ENCODE measurements at regions not wholly inside any gene's neighbourhood (a gene's known extent, or its start where the extent isn't known, plus 50 kb on each side); places are given as distances from the start of the nearest gene placed in this dataset.

- CTCF ChIA-PET = no interaction called here
Observed at GRCh38 chr13:30824651-30825050, 81.4 kb upstream of the MEDAG start.

DNA sequence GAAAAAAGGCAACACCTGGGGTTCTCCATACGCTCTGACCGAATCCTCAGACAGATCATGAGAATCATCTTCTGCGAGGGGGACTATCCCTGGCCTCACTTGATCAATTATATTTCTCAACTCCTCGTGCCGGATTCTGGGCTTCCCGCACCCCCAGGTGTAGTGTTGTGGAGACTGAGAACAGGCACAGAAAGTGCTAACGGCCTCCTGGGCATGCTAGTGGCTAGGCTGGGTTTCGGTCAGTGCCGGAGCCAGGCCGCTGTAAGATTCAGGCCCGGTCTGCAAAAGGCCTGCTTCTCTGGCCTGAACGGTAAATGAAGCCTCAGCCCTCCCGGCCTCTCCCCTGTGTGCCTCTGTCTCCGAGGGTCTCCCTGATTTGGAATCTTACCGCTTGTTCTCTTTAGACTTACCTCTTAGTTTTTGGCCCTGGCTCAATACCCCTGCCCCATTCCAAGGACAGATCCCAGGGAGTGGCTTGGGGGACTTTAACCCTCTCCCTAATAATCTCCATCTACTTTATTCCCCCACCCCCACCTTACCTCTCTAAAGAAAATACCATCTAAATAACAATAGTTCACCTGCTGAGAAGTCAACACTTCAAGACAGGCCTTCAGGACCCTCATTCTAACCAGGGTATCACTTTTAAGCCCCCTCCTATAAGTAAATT, 79.0 kb upstream of the MEDAG start:
- WGBS (ENCODE audit: low lambda C conversion rate) = 95% methylated on average over 11 of the region's 15 CpGs
- no peaks in the 10 kb centered on the region for H3K9me2 ChIP-seq
- ChIA-PET CTCF (no interaction called here), POLR2A (no interaction called here)
- H3K27me3 ChIP-seq (ENCODE audit: insufficient read depth) = no peaks in the 10 kb centered on the region
- H3K4me1 ChIP-seq (ENCODE audit: control insufficient read depth in 1 of 2, insufficient read depth in 2 of 2, low read depth in 1 of 2, low read length in 1 of 2) = peaks cover 0 to 3% of the 10 kb centered on the region in 2 experiments; a peak in 1 of 4 replicates
- H3K27ac ChIP-seq (ENCODE audit: low read depth in 2 of 2, low read length in 1 of 2) = no peak overlapping the region
- H3F3A ChIP-seq (replicated peaks; ENCODE audit: insufficient read depth) = peaks cover 8% of the 10 kb centered on the region
- H3K36me3 ChIP-seq (replicated peaks in 1 of 2; ENCODE audit: control insufficient read depth in 1 of 2, insufficient read depth in 2 of 2, low read length in 1 of 2) = no peaks in the 10 kb centered on the region
- H3K4me2 ChIP-seq = no peak overlapping the region
- H3K9me3 ChIP-seq = no peaks in the 10 kb centered on the region
- no peak overlapping the region for H2AFZ ChIP-seq (ENCODE audit: low read depth)
- no peak for DNase-seq
- H4K20me1 ChIP-seq (ENCODE audit: insufficient read depth) = no peaks in the 10 kb centered on the region
- H3K9ac ChIP-seq = no peak overlapping the region
- no peaks in the 10 kb centered on the region for H3K79me2 ChIP-seq (ENCODE audit: insufficient read depth)
- no peak overlapping the region for H3K4me3 ChIP-seq (ENCODE audit: low read depth in 2 of 2, low read length in 1 of 2)
- TF ChIP-seq CHD2 (IDR thresholded peaks at IDR 0.05; ENCODE audit: low read length, partially characterized antibody) = no peak
- no peak for TF ChIP-seq FOSL2 (IDR thresholded peaks at IDR 0.05; ENCODE audit: borderline replicate concordance, low read depth)
- TF ChIP-seq SMC3 (IDR thresholded peaks at IDR 0.05; ENCODE audit: low read depth, low read length) = no peak
- no peak for TF ChIP-seq EP300 (IDR thresholded peaks at IDR 0.05; ENCODE audit: borderline replicate concordance in 1 of 2, low read depth in 1 of 2, low read length in 1 of 2)
- no peak for TF ChIP-seq TCF12 (IDR thresholded peaks at IDR 0.05)
- no peak for TF ChIP-seq MAX (IDR thresholded peaks at IDR 0.05; ENCODE audit: low read depth)
- TF ChIP-seq RAD21 (IDR thresholded peaks at IDR 0.05; ENCODE audit: low read length) = no peak
- no peak for TF ChIP-seq RXRA (IDR thresholded peaks at IDR 0.05; ENCODE audit: borderline replicate concordance, low read depth)
- no peak for TF ChIP-seq CTCF (IDR thresholded peaks at IDR 0.05)
- TF ChIP-seq NFIC (IDR thresholded peaks at IDR 0.05; ENCODE audit: borderline replicate concordance) = no peak
- no peak for TF ChIP-seq ELF1 (IDR thresholded peaks at IDR 0.05)
- TF ChIP-seq MEF2A (IDR thresholded peaks at IDR 0.05; ENCODE audit: borderline replicate concordance, low read depth) = no peak

More at GRCh38 chr13:30824651-30825050, 81.4 kb upstream of the MEDAG start:
- 86% methylated on average over 9 of the region's 10 CpGs for WGBS (ENCODE audit: low lambda C conversion rate)
- Histone ChIP-seq H3K9me2 (no peaks in the 10 kb centered on the region), H3K4me1 (ENCODE audit: control insufficient read depth in 1 of 2, insufficient read depth in 2 of 2, low read depth in 1 of 2, low read length in 1 of 2) (peaks cover 0 to 3% of the 10 kb centered on the region in 2 experiments; a peak in 1 of 4 replicates), H3K36me3 (replicated peaks in 1 of 2; ENCODE audit: control insufficient read depth in 1 of 2, insufficient read depth in 2 of 2, low read length in 1 of 2) (no peaks in the 10 kb centered on the region), H3K4me2 (no peak overlapping the region), H3K27me3 (ENCODE audit: insufficient read depth) (no peaks in the 10 kb centered on the region), H3K79me2 (ENCODE audit: insufficient read depth) (no peaks in the 10 kb centered on the region), H3K4me3 (ENCODE audit: low read depth in 2 of 2, low read length in 1 of 2) (no peak overlapping the region), H3K9me3 (no peaks in the 10 kb centered on the region), H3F3A (replicated peaks; ENCODE audit: insufficient read depth) (peaks cover 7% of the 10 kb centered on the region), H4K20me1 (ENCODE audit: insufficient read depth) (no peaks in the 10 kb centered on the region), H2AFZ (ENCODE audit: low read depth) (no peak overlapping the region), H3K27ac (ENCODE audit: low read depth in 2 of 2, low read length in 1 of 2) (no peak overlapping the region), H3K9ac (no peak overlapping the region)
- DNase-seq = no peak
- TF ChIP-seq SIN3A (IDR thresholded peaks at IDR 0.05; ENCODE audit: borderline replicate concordance, low read depth, low read length) (no peak), RXRA (IDR thresholded peaks at IDR 0.05; ENCODE audit: borderline replicate concordance, low read depth) (no peak), JUND (IDR thresholded peaks at IDR 0.05) (no peak), RCOR1 (IDR thresholded peaks at IDR 0.05; ENCODE audit: low read length) (no peak), CHD2 (IDR thresholded peaks at IDR 0.05; ENCODE audit: low read length, partially characterized antibody) (no peak), ZBTB33 (IDR thresholded peaks at IDR 0.05; ENCODE audit: borderline replicate concordance, low read depth) (no peak), SMC3 (IDR thresholded peaks at IDR 0.05; ENCODE audit: low read depth, low read length) (no peak), FOXJ3 (CRISPR knock-in tag; IDR thresholded peaks at IDR 0.05) (no peak), YY1 (IDR thresholded peaks at IDR 0.05; ENCODE audit: low read depth) (no peak), EZH2phosphoT487 (IDR thresholded peaks at IDR 0.05; ENCODE audit: borderline replicate concordance, low read depth) (no peak), ELF1 (IDR thresholded peaks at IDR 0.05) (no peak), EP300 (IDR thresholded peaks at IDR 0.05; ENCODE audit: borderline replicate concordance in 1 of 2, low read depth in 1 of 2, low read length in 1 of 2) (no peak)
- TF ChIP-seq, protein P1, sequence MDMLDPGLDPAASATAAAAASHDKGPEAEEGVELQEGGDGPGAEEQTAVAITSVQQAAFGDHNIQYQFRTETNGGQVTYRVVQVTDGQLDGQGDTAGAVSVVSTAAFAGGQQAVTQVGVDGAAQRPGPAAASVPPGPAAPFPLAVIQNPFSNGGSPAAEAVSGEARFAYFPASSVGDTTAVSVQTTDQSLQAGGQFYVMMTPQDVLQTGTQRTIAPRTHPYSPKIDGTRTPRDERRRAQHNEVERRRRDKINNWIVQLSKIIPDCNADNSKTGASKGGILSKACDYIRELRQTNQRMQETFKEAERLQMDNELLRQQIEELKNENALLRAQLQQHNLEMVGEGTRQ (IDR thresholded peaks at IDR 0.05; ENCODE audit: borderline replicate concordance, low read depth, low read length) = no peak
- TF ChIP-seq, protein P2, sequence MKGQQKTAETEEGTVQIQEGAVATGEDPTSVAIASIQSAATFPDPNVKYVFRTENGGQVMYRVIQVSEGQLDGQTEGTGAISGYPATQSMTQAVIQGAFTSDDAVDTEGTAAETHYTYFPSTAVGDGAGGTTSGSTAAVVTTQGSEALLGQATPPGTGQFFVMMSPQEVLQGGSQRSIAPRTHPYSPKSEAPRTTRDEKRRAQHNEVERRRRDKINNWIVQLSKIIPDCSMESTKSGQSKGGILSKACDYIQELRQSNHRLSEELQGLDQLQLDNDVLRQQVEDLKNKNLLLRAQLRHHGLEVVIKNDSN (IDR thresholded peaks at IDR 0.05; ENCODE audit: borderline replicate concordance, low read depth) = no peak
- POLR2A ChIA-PET = no interaction called here
